ENCODE measurements at regions not wholly inside any gene's neighbourhood (a gene's known extent, or its start where the extent isn't known, plus 50 kb on each side); places are given as distances from the start of the nearest gene placed in this dataset.

- no peak for DNase-seq (ENCODE audit: extremely low spot score)
- CTCF ChIA-PET = interaction anchor here (1.2 to 2.9 kb wide), 3 partner anchors 11 to 37 kb away, joined by 3 to 9 read pairs (median 7); no protein-coding TSS in a partner anchor
- POLR2A ChIA-PET = no interaction called here
- no peak for TF ChIP-seq CTCF (IDR thresholded peaks at IDR 0.05; ENCODE audit: control extremely low read depth, extremely low read depth, low read depth, missing control alignments)
These were observed 95.6 kb upstream of the CACNA1E start for GRCh38 chr1:181387702-181388101.

- POLR2A ChIA-PET = no interaction called here
- no peak for DNase-seq (ENCODE audit: extremely low spot score)
- TF ChIP-seq CTCF (IDR thresholded peaks at IDR 0.05; ENCODE audit: control extremely low read depth, extremely low read depth, low read depth, missing control alignments) = no peak
- CTCF ChIA-PET = interaction anchor here (0.8 to 2.5 kb wide), 2 partner anchors 10 to 14 kb away, joined by 3 to 6 read pairs; no protein-coding TSS in a partner anchor
These were observed 92.8 kb upstream of the CACNA1E start for GRCh38 chr1:181390410-181391077.

GRCh38 chr1:181391301-181391900 lies 91.9 kb upstream of the CACNA1E start:
- no peak for DNase-seq (ENCODE audit: extremely low spot score)
- POLR2A ChIA-PET = no interaction called here
- CTCF ChIA-PET = interaction anchor here (0.8 kb wide), 1 partner anchor 14 kb away, joined by 3 read pairs; no protein-coding TSS in a partner anchor

GRCh38 chr1:181392133-181392532 lies 91.2 kb upstream of the CACNA1E start:
- no peak for TF ChIP-seq CTCF (IDR thresholded peaks at IDR 0.05; ENCODE audit: control extremely low read depth, extremely low read depth, low read depth, missing control alignments)
- ChIA-PET POLR2A (no interaction called here), CTCF (interaction anchor here (1.8 kb wide), 1 partner anchor 662 kb away, joined by 4 read pairs; no protein-coding TSS in a partner anchor)
- no peak for DNase-seq (ENCODE audit: extremely low spot score)

More at GRCh38 chr1:181391301-181391900, 91.9 kb upstream of the CACNA1E start:
- TF ChIP-seq CTCF (IDR thresholded peaks at IDR 0.05; ENCODE audit: control extremely low read depth, extremely low read depth, low read depth, missing control alignments) = no peak

GRCh38 chr1:181392613-181393220 lies 90.6 kb upstream of the CACNA1E start:
- no peak for DNase-seq (ENCODE audit: extremely low spot score)
- POLR2A ChIA-PET = no interaction called here
- TF ChIP-seq CTCF (IDR thresholded peaks at IDR 0.05; ENCODE audit: control extremely low read depth, extremely low read depth, low read depth, missing control alignments) = no peak
- CTCF ChIA-PET = interaction anchor here (1.2 to 1.8 kb wide), 3 partner anchors 11 to 662 kb away, joined by 3 to 4 read pairs (median 4); no protein-coding TSS in a partner anchor

GRCh38 chr1:181394766-181395165 lies 88.6 kb upstream of the CACNA1E start:
- TF ChIP-seq CTCF (IDR thresholded peaks at IDR 0.05; ENCODE audit: control extremely low read depth, extremely low read depth, low read depth, missing control alignments) = no peak
- ChIA-PET POLR2A (no interaction called here), CTCF (interaction anchor here (2.1 to 8.3 kb wide), 2 partner anchors 25 to 30 kb away, joined by 8 to 53 read pairs; no protein-coding TSS in a partner anchor)
- DNase-seq (ENCODE audit: extremely low spot score) = no peak
